HCT116 (cell line): ENCODE measurements at regions not wholly inside any gene's neighbourhood (a gene's known extent, or its start where the extent isn't known, plus 50 kb on each side); places are given as distances from the start of the nearest gene placed in this dataset.

Source experiments
- ATAC-seq: fragments of 200-7000 bp; cut with Tn5 transposase; 2 replicates; pipeline ENCODE4 v1.9.1; 2020; ENCODE audit warnings: mild to moderate bottlenecking, moderate library complexity
- BruUV-seq: library from RNA; stranded (reverse); fragments of 400-500 nt; replicated peaks from 2 replicates; lab custom pipeline; 2021; lab: Mats Ljungman, UMichigan
- CTCF ChIA-PET: fragments of 300-600 bp; sonication (Branson Sonifier 250); formaldehyde crosslinking; loops from one replicate; lab custom pipeline; 2021; ENCODE audit warnings: antibody characterized with exemption; lab: Charles Lee
- POLR2A ChIA-PET: fragments of 300-600, 350-600 bp; sonication (Branson Sonifier 250); formaldehyde crosslinking; loops from one replicate; lab custom pipeline; 2021; ENCODE audit warnings: antibody characterized with exemption; lab: Charles Lee
- RAD21 ChIA-PET, 2 experiments: fragments of 300-600 bp; sonication (Branson Sonifier 250); formaldehyde crosslinking; loops; one replicate each; lab custom pipeline; 2023; ENCODE audit warnings: low total read pairs in 2 of 2; ENCODE audit not compliant: uncharacterized antibody in 2 of 2, unreplicated experiment in 2 of 2, low non-redundant PET in 1 of 2; lab: Charles Lee
- DNase-seq: peaks from one replicate; pipeline ENCODE4 v3.0.0-alpha.2; 2010; ENCODE audit warnings: low read depth, low spot score
- H2AFZ ChIP-seq: fragments of 200-600 bp; shearing (Covaris generic), sonication (generic); 2 replicates; pipeline ENCODE4 v1.6.1; 2017; ENCODE audit warnings: low read depth, mixed run types, mixed read lengths, antibody characterized with exemption, low read length; ENCODE audit not compliant: poor library complexity, severe bottlenecking
- H3K27ac ChIP-seq: 2 replicates; pipeline ENCODE4 v1.5.1; 2012; ENCODE audit warnings: low read depth, low read length
- H3K27me3 ChIP-seq: fragments of 200-600 bp; sonication (generic); 2 replicates; pipeline ENCODE4 v1.6.1; 2016; ENCODE audit warnings: mixed run types, low read length, mixed read lengths; ENCODE audit not compliant: insufficient read depth
- H3K36me3 ChIP-seq, 2 experiments: fragments of 200-500 bp in 1 of 2; fragments of 200-600 bp in 1 of 2; sonication (Bioruptor generic) in 1 of 2; sonication (generic) in 1 of 2; 2 replicates each; pipeline versions ENCODE4 v1.5.1 to v1.6.1; 2014 to 2016; ENCODE audit warnings: low read length in 2 of 2, inconsistent platforms in 1 of 2, mixed read lengths in 1 of 2, mixed run types in 1 of 2; ENCODE audit not compliant: insufficient read depth in 2 of 2, control insufficient read depth in 1 of 2
- H3K4me1 ChIP-seq, 2 experiments: fragments of 200-600 bp in 1 of 2; sonication (generic) in 1 of 2; 2 replicates each; pipeline versions ENCODE4 v1.5.1 to v1.6.1; 2012 to 2017; ENCODE audit warnings: low read length in 2 of 2, inconsistent platforms in 1 of 2, mild to moderate bottlenecking in 1 of 2, mixed read lengths in 1 of 2, mixed run types in 1 of 2, moderate library complexity in 1 of 2; ENCODE audit not compliant: insufficient read depth in 2 of 2, control insufficient read depth in 1 of 2
- H3K4me2 ChIP-seq: fragments of 200-600 bp; sonication (generic); 2 replicates; pipeline ENCODE4 v1.6.1; 2017; ENCODE audit warnings: mixed run types, low read length, mixed read lengths
- H3K4me3 ChIP-seq, 2 experiments: fragments of 200-600 bp in 1 of 2; sonication (generic) in 1 of 2; replicated peaks in 1 of 2; 2 replicates each; pipeline ENCODE4 v1.5.1; 2011 to 2016; ENCODE audit warnings: low read length in 2 of 2, control low read depth in 1 of 2, low read depth in 1 of 2, mild to moderate bottlenecking in 1 of 2, mixed read lengths in 1 of 2, mixed run types in 1 of 2
- H3K79me2 ChIP-seq: fragments of 200-600 bp; sonication (generic); 2 replicates; pipeline ENCODE4 v1.6.1; 2017; ENCODE audit warnings: mild to moderate bottlenecking, mixed run types, low read length, moderate library complexity, mixed read lengths; ENCODE audit not compliant: insufficient read depth
- H3K9ac ChIP-seq: fragments of 200-600 bp; sonication (generic); 2 replicates; pipeline ENCODE4 v1.6.1; 2016; ENCODE audit warnings: low read length, mixed read lengths
- H3K9me2 ChIP-seq: fragments of 200-600 bp; sonication (generic), shearing (Covaris generic); 2 replicates; pipeline ENCODE4 v1.6.1; 2017; ENCODE audit warnings: mixed run types, mild to moderate bottlenecking, moderate library complexity; ENCODE audit not compliant: insufficient read depth
- H3K9me3 ChIP-seq, 2 experiments: fragments of 200-500 bp in 1 of 2; fragments of 200-600 bp in 1 of 2; sonication (Bioruptor generic) in 1 of 2; sonication (generic) in 1 of 2; 2 replicates each; pipeline ENCODE4 v1.6.1; 2014 to 2017; ENCODE audit warnings: low read length in 2 of 2, mixed read lengths in 2 of 2, inconsistent platforms in 1 of 2, low read depth in 1 of 2, mild to moderate bottlenecking in 1 of 2, mixed run types in 1 of 2, moderate library complexity in 1 of 2; ENCODE audit not compliant: control insufficient read depth in 1 of 2, insufficient read depth in 1 of 2
- H4K20me1 ChIP-seq: fragments of 200-600 bp; sonication (generic), shearing (Covaris generic); 2 replicates; pipeline ENCODE4 v1.6.1; 2017; ENCODE audit warnings: mixed run types, mild to moderate bottlenecking, moderate library complexity; ENCODE audit not compliant: insufficient read depth
- CEBPB ChIP-seq: IDR thresholded peaks from 2 replicates; pipeline ENCODE4 v1.6.1; 2012; ENCODE audit warnings: low read depth
- CTCF ChIP-seq, 3 experiments: fragments of 200-600 bp in 1 of 3; sonication (generic) in 1 of 3; IDR thresholded peaks in 2 of 3; conservative IDR thresholded peaks in 1 of 3; 2 replicates each; pipeline ENCODE4 v1.5.1; 2012 to 2017; ENCODE audit warnings: low read depth in 2 of 3, low read length in 2 of 3, antibody characterized with exemption in 1 of 3, borderline replicate concordance in 1 of 3, control low read depth in 1 of 3, mild to moderate bottlenecking in 1 of 3, mixed read lengths in 1 of 3, mixed run types in 1 of 3, moderate library complexity in 1 of 3; ENCODE audit not compliant: insufficient read depth in 1 of 3
- EGR1 ChIP-seq: IDR thresholded peaks from 2 replicates; pipeline ENCODE4 v1.6.1; 2012; ENCODE audit warnings: low read depth
- FOSL1 ChIP-seq: IDR thresholded peaks from 2 replicates; pipeline ENCODE4 v1.6.1; 2012; ENCODE audit warnings: low read depth
- JUND ChIP-seq: IDR thresholded peaks from 2 replicates; pipeline ENCODE4 v1.6.1; 2012
- POLR2A ChIP-seq: IDR thresholded peaks from 2 replicates; pipeline ENCODE4 v1.7.0; 2011; ENCODE audit warnings: borderline replicate concordance; ENCODE audit not compliant: insufficient read depth, insufficient read length; ENCODE audit errors: extremely low read depth
- RAD21 ChIP-seq: IDR thresholded peaks from 2 replicates; pipeline ENCODE4 v1.6.1; 2012; ENCODE audit warnings: low read depth, mild to moderate bottlenecking
- REST ChIP-seq: IDR thresholded peaks from 2 replicates; pipeline ENCODE4 v1.6.1; 2012; ENCODE audit warnings: low read depth
- ZBTB33 ChIP-seq: IDR thresholded peaks from 2 replicates; pipeline ENCODE4 v1.6.1; 2011; ENCODE audit warnings: mild to moderate bottlenecking, low read length, moderate library complexity; ENCODE audit not compliant: insufficient replicate concordance; ENCODE audit errors: extremely low read depth
- ZFX ChIP-seq: fragments of 450-650 bp; IDR thresholded peaks from 2 replicates; pipeline ENCODE4 v1.6.1; 2017
- intact Hi-C: fragments of 100-400 bp; cut with micrococcal nuclease; formaldehyde crosslinking; loops from 2 replicates; pipeline ENCODE4 v1.10.0; 2022
- TF ChIP-seq, protein P1 (sequence below): IDR thresholded peaks from 2 replicates; pipeline ENCODE4 v1.6.1; 2012

DNA sequence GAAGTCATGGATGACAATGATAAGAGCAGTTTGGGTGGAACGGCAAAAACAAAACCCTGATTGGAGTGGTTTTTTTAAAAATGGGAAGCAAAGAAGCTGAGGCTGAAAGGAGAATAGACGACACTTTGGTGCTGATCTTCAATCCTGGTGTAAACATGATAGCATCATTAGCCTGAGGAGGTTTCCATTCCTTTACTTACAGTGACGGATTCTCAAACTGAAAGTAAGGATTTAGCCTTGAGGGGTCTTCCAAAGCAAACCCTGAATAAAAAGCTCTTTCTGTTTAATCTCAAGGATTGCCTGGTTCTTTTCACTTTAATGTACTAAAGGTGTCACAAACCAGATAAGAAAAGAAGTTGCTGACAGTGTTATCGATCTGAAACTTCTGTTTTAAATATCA, 69.3 kb downstream of the KCNJ2 start:
- Histone ChIP-seq H3K27me3 (no peaks in the 10 kb centered on the region), H3K9ac (no peak overlapping the region), H3K4me3 (no peak overlapping the region), H3K4me1 (no peaks in the 10 kb centered on the region), H3K27ac (no peak overlapping the region), H3K79me2 (no peaks in the 10 kb centered on the region), H3K4me2 (no peak overlapping the region), H3K9me2 (no peaks in the 10 kb centered on the region), H3K9me3 (peaks cover 5 to 17% of the 10 kb centered on the region in 2 experiments; a peak in 3 of 4 replicates), H2AFZ (no peak overlapping the region), H4K20me1 (no peaks in the 10 kb centered on the region), H3K36me3 (no peaks in the 10 kb centered on the region)
- ChIA-PET RAD21 (no interaction called here), POLR2A (no interaction called here), CTCF (no interaction called here)
- ATAC-seq (no peak), DNase-seq (no peak)
- intact Hi-C loops: no loop called here
- no peak for TF ChIP-seq REST
- TF ChIP-seq, protein P1, sequence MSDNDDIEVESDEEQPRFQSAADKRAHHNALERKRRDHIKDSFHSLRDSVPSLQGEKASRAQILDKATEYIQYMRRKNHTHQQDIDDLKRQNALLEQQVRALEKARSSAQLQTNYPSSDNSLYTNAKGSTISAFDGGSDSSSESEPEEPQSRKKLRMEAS: no peak
- TF ChIP-seq FOSL1: no peak
- TF ChIP-seq ZFX: no peak
- TF ChIP-seq CTCF (IDR thresholded peaks at IDR 0.05 in 2 of 3, conservative IDR thresholded peaks at IDR 0.05 in 1 of 3; ENCODE audit: borderline replicate concordance in 1 of 3, insufficient read depth in 1 of 3, low read depth in 2 of 3, low read length in 2 of 3): no peak
- no peak for TF ChIP-seq ZBTB33
- no peak for TF ChIP-seq CEBPB
- TF ChIP-seq JUND: no peak
- no peak for TF ChIP-seq EGR1
- TF ChIP-seq RAD21: no peak
- no peak for TF ChIP-seq POLR2A
- BruUV-seq: no TSS peak
